Transverse colon (tissue), 3 donors: ENCODE measurements at regions not wholly inside any gene's neighbourhood (a gene's known extent, or its start where the extent isn't known, plus 50 kb on each side); places are given as distances from the start of the nearest gene placed in this dataset.

Experiments used
- POLR2A ChIP-seq: fragments of 450-650 bp; IDR thresholded peaks from one replicate; pipeline ENCODE4 v1.6.1; 2016; ENCODE audit warnings: antibody characterized with exemption, mild to moderate bottlenecking, moderate library complexity
- TF ChIP-seq, protein P1 (sequence below), 5 experiments: fragments of 200-600 bp in 3 of 5; fragments of 450-650 bp in 2 of 5; sonication (generic) in 3 of 5; IDR thresholded peaks; 1 replicate in 2 of 5; 2 replicates in 3 of 5; pipeline ENCODE4 v1.5.1; 2016 to 2017; ENCODE audit warnings: antibody characterized with exemption in 5 of 5, inconsistent platforms in 3 of 5, mild to moderate bottlenecking in 2 of 5, moderate library complexity in 1 of 5

DNA sequence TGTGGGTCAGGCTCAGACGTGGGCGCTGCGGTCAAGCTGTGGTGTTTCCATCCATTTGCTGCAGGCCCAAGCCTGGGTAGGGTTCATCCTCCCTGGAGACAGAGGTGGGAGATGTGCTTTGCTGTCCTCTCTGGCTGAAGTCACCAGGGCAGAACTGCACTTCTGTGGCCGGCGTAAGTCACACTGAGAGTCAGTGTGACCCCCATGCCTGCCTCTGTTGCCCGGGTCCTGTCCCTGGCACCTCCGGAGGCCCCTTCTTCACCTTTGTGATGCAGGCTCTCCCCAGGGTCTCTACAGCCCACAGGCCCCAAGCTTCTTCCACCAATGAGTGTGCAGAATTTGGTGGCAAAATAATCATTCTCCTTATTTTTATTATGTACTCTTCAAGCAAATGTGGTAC is 53.8 kb upstream of the DACT2 start:
- no peak for TF ChIP-seq POLR2A
- TF ChIP-seq, protein P1, sequence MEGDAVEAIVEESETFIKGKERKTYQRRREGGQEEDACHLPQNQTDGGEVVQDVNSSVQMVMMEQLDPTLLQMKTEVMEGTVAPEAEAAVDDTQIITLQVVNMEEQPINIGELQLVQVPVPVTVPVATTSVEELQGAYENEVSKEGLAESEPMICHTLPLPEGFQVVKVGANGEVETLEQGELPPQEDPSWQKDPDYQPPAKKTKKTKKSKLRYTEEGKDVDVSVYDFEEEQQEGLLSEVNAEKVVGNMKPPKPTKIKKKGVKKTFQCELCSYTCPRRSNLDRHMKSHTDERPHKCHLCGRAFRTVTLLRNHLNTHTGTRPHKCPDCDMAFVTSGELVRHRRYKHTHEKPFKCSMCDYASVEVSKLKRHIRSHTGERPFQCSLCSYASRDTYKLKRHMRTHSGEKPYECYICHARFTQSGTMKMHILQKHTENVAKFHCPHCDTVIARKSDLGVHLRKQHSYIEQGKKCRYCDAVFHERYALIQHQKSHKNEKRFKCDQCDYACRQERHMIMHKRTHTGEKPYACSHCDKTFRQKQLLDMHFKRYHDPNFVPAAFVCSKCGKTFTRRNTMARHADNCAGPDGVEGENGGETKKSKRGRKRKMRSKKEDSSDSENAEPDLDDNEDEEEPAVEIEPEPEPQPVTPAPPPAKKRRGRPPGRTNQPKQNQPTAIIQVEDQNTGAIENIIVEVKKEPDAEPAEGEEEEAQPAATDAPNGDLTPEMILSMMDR (IDR thresholded peaks at IDR 0.05) = no peak
